ENCODE measurements at regions not wholly inside any gene's neighbourhood (a gene's known extent, or its start where the extent isn't known, plus 50 kb on each side); places are given as distances from the start of the nearest gene placed in this dataset.

GRCh38 chr19:31205887-31206518, 143.2 kb downstream of the TSHZ3 start:
- TF ChIP-seq CTCF (IDR thresholded peaks at IDR 0.05), result no peak
- no peak for TF ChIP-seq POLR2A (IDR thresholded peaks at IDR 0.05)
- no peak for TF ChIP-seq POLR2AphosphoS5 (IDR thresholded peaks at IDR 0.05)
- no peak for TF ChIP-seq EP300 (IDR thresholded peaks at IDR 0.05)
